Endothelial cell of umbilical vein (primary cell): ENCODE measurements at regions not wholly inside any gene's neighbourhood (a gene's known extent, or its start where the extent isn't known, plus 50 kb on each side); places are given as distances from the start of the nearest gene placed in this dataset.

Experiments
- BruUV-seq: library from RNA; stranded (reverse); fragments of 400-500 nt; replicated peaks from 2 replicates; lab custom pipeline; 2021; lab: Mats Ljungman, UMichigan
- CTCF ChIA-PET: fragments of 300-600, 350-600 bp; sonication (Branson Sonifier 250); formaldehyde crosslinking; loops from one replicate; lab custom pipeline; 2021; ENCODE audit warnings: antibody characterized with exemption, inconsistent platforms; lab: Charles Lee
- POLR2A ChIA-PET: fragments of 300-600, 350-600 bp; sonication (Branson Sonifier 250); formaldehyde crosslinking; loops from one replicate; lab custom pipeline; 2021; ENCODE audit warnings: antibody characterized with exemption, inconsistent platforms; lab: Charles Lee
- DNase-seq: peaks from one replicate; pipeline ENCODE4 v3.0.0-alpha.2; 2011; ENCODE audit warnings: low read depth, low spot score
- FAIRE-seq: peaks from 2 replicates; lab custom pipeline; 2011; peaks lifted over from hg19 to GRCh38; lab: Jason Lieb, UNC
- H2AFZ ChIP-seq: 2 replicates; pipeline ENCODE4 v1.6.0; 2012; ENCODE audit warnings: low read depth, low read length, control low read depth, inconsistent platforms
- H3K27ac ChIP-seq: 2 replicates; pipeline ENCODE4 v1.5.1; 2011; ENCODE audit warnings: low read depth, mild to moderate bottlenecking, control low read depth, low read length, moderate library complexity; ENCODE audit not compliant: insufficient read depth
- H3K27me3 ChIP-seq, 2 experiments: 2 replicates each; pipeline versions ENCODE4 v1.6.0 to v1.6.1; 2011; ENCODE audit warnings: low read length in 2 of 2, mixed read lengths in 1 of 2; ENCODE audit not compliant: control insufficient read depth in 2 of 2, insufficient read depth in 2 of 2
- H3K36me3 ChIP-seq, 2 experiments: 2 replicates in 1 of 2; 3 replicates in 1 of 2; pipeline ENCODE4 v1.5.1; 2011; ENCODE audit warnings: low read length in 2 of 2, mild to moderate bottlenecking in 1 of 2, moderate library complexity in 1 of 2; ENCODE audit not compliant: control insufficient read depth in 2 of 2, insufficient read depth in 2 of 2; ENCODE audit errors: extremely low read depth in 1 of 2
- H3K4me1 ChIP-seq: 3 replicates; pipeline ENCODE4 v1.5.1; 2011; ENCODE audit warnings: mild to moderate bottlenecking, low read length; ENCODE audit not compliant: control insufficient read depth, insufficient read depth; ENCODE audit errors: extremely low read depth
- H3K4me2 ChIP-seq: 2 replicates; pipeline ENCODE4 v1.6.1; 2011; ENCODE audit warnings: low read length, control low read depth, mixed read lengths; ENCODE audit not compliant: insufficient read depth
- H3K4me3 ChIP-seq, 3 experiments: fragments of 200-600 bp in 1 of 3; sonication (generic), shearing (Covaris generic) in 1 of 3; replicated peaks in 1 of 3; 2 replicates each; pipeline ENCODE4 v1.5.1; 2011 to 2016; ENCODE audit warnings: control low read depth in 3 of 3, low read length in 3 of 3, mild to moderate bottlenecking in 2 of 3, inconsistent platforms in 1 of 3, low read depth in 1 of 3, moderate library complexity in 1 of 3; ENCODE audit not compliant: insufficient read depth in 1 of 3
- H3K79me2 ChIP-seq: 2 replicates; pipeline ENCODE4 v1.6.0; 2012; ENCODE audit warnings: low read length, inconsistent platforms; ENCODE audit not compliant: control insufficient read depth, insufficient read depth
- H3K9ac ChIP-seq: replicated peaks from 2 replicates; pipeline ENCODE3; 2011; ENCODE audit warnings: low read length, control low read depth; ENCODE audit not compliant: insufficient read depth; ENCODE audit errors: extremely low read depth
- H3K9me1 ChIP-seq: replicated peaks from 3 replicates; pipeline ENCODE4 v1.6.0; 2011; ENCODE audit warnings: mild to moderate bottlenecking, low read length; ENCODE audit not compliant: control insufficient read depth, insufficient read depth; ENCODE audit errors: extremely low read depth
- H3K9me3 ChIP-seq: replicated peaks from 2 replicates; pipeline ENCODE4 v1.5.1; 2012; ENCODE audit warnings: low read length, inconsistent platforms; ENCODE audit not compliant: control insufficient read depth, insufficient read depth
- H4K20me1 ChIP-seq: replicated peaks from 2 replicates; pipeline ENCODE3; 2011; ENCODE audit warnings: mild to moderate bottlenecking, low read length; ENCODE audit not compliant: control insufficient read depth, insufficient read depth; ENCODE audit errors: extremely low read depth
- EZH2 ChIP-seq: IDR thresholded peaks from 2 replicates; pipeline ENCODE4 v1.6.1; 2012; ENCODE audit warnings: borderline replicate concordance, low read depth, mild to moderate bottlenecking, moderate library complexity, low read length, inconsistent platforms; ENCODE audit not compliant: severe bottlenecking
- FOS ChIP-seq: IDR thresholded peaks from 2 replicates; pipeline ENCODE4 v1.6.1; 2011; ENCODE audit warnings: mild to moderate bottlenecking, low read length, moderate library complexity, borderline replicate concordance; ENCODE audit not compliant: insufficient read depth
- GATA2 ChIP-seq: IDR thresholded peaks from 2 replicates; pipeline ENCODE4 v1.7.0; 2011; ENCODE audit warnings: low read depth, mild to moderate bottlenecking, moderate library complexity, mixed read lengths, low read length; ENCODE audit not compliant: insufficient read length, insufficient read depth
- JUN ChIP-seq: IDR thresholded peaks from 2 replicates; pipeline ENCODE4 v1.6.1; 2011; ENCODE audit warnings: borderline replicate concordance, low read depth; ENCODE audit not compliant: insufficient read length, insufficient read depth
- MYC ChIP-seq: IDR thresholded peaks from one replicate; pipeline ENCODE4 v1.6.1; 2011; ENCODE audit warnings: mild to moderate bottlenecking, low read depth, low read length
- POLR2A ChIP-seq: IDR thresholded peaks from 2 replicates; pipeline ENCODE4 v1.6.1; 2012; ENCODE audit warnings: low read depth, mild to moderate bottlenecking, control low read depth, low read length
- POLR2AphosphoS5 ChIP-seq: IDR thresholded peaks from 2 replicates; pipeline ENCODE4 v1.6.1; 2012; ENCODE audit warnings: low read depth, mild to moderate bottlenecking, control low read depth, low read length, moderate library complexity; ENCODE audit not compliant: insufficient read depth
- dilution Hi-C: fragments of 300-500 bp; cut with MboI; formaldehyde crosslinking; loops from one replicate; pipeline ENCODE4 v1.15.0; 2019; ENCODE audit warnings: low sequenced_read_pairs; ENCODE audit not compliant: extremely low pct_ligation_motif_present
- intact Hi-C: fragments of 100-400 bp; cut with micrococcal nuclease; formaldehyde crosslinking; loops from one replicate; pipeline ENCODE4 v1.10.0; 2022
- TF ChIP-seq, protein P1 (sequence below), 2 donors: IDR thresholded peaks; 1 replicate in 1 of 2; 2 replicates in 1 of 2; pipeline ENCODE4 v1.5.1; 2011; ENCODE audit warnings: low read length in 2 of 2, mild to moderate bottlenecking in 2 of 2, moderate library complexity in 2 of 2, control low read depth in 1 of 2, inconsistent platforms in 1 of 2, low read depth in 1 of 2; ENCODE audit not compliant: insufficient read depth in 1 of 2; ENCODE audit errors: extremely low read depth in 1 of 2
- TF ChIP-seq, protein P2 (sequence below): IDR thresholded peaks from 2 replicates; pipeline ENCODE4 v1.6.1; 2011; ENCODE audit not compliant: insufficient read depth, insufficient read length

- Histone ChIP-seq H3K4me2 (no peak overlapping the region), H3K27ac (no peak overlapping the region), H2AFZ (peak overlapping the region; percentile 26), H3K4me3 (no peak overlapping the region), H3K9me3 (no peaks in the 10 kb centered on the region), H4K20me1 (no peaks in the 10 kb centered on the region), H3K36me3 (no peaks in the 10 kb centered on the region), H3K4me1 (peaks cover 35% of the 10 kb centered on the region), H3K9ac (no peak overlapping the region), H3K9me1 (no peaks in the 10 kb centered on the region), H3K27me3 (no peaks in the 10 kb centered on the region), H3K79me2 (no peaks in the 10 kb centered on the region)
- ChIA-PET CTCF (interaction anchor here (1.0 kb wide), 1 partner anchor 9 kb away, joined by 3 read pairs; no protein-coding TSS in a partner anchor), POLR2A (no interaction called here)
- intact Hi-C loops, result no loop called here
- FAIRE-seq (no peak), DNase-seq (no peak)
- dilution Hi-C loops, result no loop called here
- BruUV-seq, result no TSS peak
- no peak for TF ChIP-seq EZH2
- no peak for TF ChIP-seq GATA2
- TF ChIP-seq JUN, result no peak
- no peak for TF ChIP-seq FOS
- no peak for TF ChIP-seq POLR2AphosphoS5
- no peak for TF ChIP-seq MYC
- no peak for TF ChIP-seq POLR2A
- TF ChIP-seq, protein P1, sequence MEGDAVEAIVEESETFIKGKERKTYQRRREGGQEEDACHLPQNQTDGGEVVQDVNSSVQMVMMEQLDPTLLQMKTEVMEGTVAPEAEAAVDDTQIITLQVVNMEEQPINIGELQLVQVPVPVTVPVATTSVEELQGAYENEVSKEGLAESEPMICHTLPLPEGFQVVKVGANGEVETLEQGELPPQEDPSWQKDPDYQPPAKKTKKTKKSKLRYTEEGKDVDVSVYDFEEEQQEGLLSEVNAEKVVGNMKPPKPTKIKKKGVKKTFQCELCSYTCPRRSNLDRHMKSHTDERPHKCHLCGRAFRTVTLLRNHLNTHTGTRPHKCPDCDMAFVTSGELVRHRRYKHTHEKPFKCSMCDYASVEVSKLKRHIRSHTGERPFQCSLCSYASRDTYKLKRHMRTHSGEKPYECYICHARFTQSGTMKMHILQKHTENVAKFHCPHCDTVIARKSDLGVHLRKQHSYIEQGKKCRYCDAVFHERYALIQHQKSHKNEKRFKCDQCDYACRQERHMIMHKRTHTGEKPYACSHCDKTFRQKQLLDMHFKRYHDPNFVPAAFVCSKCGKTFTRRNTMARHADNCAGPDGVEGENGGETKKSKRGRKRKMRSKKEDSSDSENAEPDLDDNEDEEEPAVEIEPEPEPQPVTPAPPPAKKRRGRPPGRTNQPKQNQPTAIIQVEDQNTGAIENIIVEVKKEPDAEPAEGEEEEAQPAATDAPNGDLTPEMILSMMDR (IDR thresholded peaks at IDR 0.05; ENCODE audit: extremely low read depth in 1 of 2, insufficient read depth in 1 of 2, low read depth in 1 of 2, low read length in 2 of 2), result no peak
- TF ChIP-seq, protein P2, sequence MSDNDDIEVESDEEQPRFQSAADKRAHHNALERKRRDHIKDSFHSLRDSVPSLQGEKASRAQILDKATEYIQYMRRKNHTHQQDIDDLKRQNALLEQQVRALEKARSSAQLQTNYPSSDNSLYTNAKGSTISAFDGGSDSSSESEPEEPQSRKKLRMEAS, result no peak
Measured at GRCh38 chr15:35667908-35668307, 121.9 kb upstream of the DPH6 start.
